GM18502 (cell line): ENCODE measurements at regions not wholly inside any gene's neighbourhood (a gene's known extent, or its start where the extent isn't known, plus 50 kb on each side); places are given as distances from the start of the nearest gene placed in this dataset.
A peak's percentile ranks its signal among the peaks of the same experiment; 100 is the strongest.
"Not testable (repeated sequence)": the region's sequence is repeated elsewhere in the genome, so short reads cannot be mapped to it uniquely, and the experiment has no call there.

Experiments
- ATAC-seq: cut with Tn5 transposase; IDR thresholded peaks from one replicate; pipeline ENCODE4 v1.9.1; 2021; ENCODE audit warnings: mild to moderate bottlenecking; ENCODE audit not compliant: unreplicated experiment, poor library complexity

DNA sequence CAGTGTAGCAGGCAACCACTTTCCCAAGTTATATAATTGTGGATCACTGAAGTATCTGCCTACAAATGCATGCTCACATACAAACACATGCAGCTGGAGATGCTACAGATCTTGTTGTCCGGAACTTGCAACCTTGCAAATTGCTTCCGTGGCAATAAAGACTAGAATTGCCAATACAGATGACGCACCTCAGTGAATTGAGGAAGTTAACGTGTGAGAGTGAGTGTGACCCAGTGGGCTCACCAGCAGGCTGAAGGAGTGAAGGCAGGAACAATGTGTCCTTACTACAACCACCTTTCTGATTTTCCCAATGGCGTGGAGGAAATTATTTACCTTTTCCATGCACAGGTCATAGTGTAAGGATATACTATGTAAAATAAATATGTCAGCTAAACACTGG lies 89.4 kb upstream of the GRIP1 start:
- ATAC-seq, result no peak

DNA sequence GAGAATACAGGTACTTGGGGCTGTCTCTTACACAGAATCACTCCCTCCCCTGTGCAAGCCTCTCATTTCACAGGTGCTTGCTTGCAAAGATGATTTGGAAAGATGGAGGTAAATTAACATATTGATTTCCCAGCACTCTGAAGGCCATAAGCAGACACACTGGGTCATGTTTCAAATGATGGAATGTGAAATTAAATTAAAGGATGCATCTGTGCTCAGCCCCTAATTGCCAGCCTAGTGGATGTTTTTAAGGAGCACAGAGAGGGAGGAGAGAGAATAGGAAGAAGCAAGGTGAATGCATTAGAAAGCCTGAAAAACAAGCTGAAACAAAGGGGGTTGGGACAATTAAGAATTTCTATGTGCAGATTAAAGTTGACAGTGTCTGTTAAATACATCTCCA lies 96.1 kb upstream of the GRIP1 start:
- no peak for ATAC-seq

DNA sequence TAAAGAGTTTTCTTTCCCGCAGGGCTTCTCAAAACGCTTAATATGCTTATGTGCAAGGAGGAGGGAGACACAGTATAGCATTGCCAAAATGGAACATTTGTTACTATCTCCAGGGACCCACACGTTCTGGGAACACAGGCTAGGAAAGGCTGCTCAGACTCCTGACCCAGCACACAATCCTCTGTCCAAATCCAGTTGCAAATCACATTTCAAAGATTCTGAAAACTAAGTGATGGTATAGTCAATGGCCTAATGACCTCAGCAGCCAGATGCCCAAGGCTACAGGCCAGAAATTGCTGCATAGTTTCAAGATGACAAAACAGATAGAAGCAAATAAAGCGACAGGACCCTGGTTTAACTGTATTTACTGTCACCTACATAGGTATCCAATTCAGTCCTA lies 97.0 kb upstream of the GRIP1 start:
- ATAC-seq, result no peak

DNA sequence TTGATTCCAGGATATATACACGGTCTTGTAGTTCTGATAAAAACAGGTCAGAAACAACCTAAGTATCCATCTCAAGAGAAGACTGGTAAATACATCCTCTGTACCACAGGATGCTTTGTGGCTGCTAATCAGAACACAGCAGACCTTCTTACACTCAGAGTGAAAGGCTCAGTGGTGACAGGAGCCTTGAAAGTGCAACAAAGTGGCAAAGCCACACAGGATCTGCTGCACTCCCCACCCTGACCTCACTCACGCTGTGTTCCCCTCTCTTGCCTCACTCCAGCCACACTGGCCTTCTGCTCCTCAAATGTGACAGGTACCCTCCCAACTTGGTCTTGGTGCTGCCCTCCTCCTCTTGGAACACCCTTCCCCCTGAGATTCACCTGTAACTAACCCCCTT lies 98.1 kb upstream of the GRIP1 start:
- ATAC-seq, result peak; percentile 99

DNA sequence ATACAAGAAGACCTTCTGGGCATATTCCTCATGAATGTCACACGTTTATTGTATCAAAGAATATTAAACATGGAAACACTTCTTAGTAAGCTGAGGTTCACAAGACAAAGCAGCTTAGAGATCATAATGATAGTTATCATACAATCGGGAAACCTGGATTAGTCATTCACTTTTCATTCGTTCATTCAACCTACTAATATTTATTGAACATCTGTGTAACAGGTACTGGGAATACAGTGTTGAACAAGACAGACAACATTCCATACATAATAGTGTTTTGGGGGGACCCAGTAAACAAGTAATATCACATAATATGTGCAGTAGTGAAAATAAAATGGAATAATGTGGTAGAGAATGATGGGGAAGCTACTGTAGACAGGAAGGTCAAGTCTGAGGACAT lies 100.6 kb upstream of the GRIP1 start:
- ATAC-seq, result no peak

DNA sequence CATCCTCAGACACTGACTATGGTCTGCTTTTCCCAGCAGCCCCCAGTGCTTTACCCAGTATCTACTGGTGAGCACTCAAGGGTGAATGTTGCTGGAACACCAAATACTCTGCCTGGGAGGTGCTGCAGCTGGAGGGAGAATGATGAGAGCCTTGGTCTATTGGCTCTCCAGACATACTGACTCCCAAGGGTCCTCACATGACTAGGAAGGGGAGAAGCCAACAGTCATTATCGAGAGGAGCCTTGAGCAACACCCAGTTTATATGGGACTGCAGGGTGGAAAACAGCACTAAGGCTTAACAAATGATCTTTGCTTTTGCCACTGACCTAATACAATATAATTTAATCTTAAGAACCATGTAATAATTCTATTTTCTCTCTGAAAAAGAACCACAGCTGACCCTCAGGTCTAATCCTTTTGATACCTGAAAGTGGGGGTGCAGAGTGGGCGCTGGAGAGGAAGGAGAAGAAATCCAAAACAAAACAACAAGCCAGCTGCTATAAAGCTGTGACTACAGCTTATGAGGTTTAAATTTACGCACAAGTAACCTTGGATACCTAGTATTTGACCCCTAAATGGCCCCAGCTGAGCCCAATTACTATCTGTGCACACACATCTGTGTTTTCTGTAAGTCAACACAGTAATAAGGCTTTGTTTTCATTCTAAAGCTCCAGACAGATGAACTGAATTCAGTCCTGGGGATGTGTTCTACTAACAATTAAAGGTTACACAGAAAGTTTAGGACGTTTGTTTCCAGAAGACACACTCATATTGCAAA lies 107.8 kb upstream of the GRIP1 start:
- ATAC-seq, result no peak

DNA sequence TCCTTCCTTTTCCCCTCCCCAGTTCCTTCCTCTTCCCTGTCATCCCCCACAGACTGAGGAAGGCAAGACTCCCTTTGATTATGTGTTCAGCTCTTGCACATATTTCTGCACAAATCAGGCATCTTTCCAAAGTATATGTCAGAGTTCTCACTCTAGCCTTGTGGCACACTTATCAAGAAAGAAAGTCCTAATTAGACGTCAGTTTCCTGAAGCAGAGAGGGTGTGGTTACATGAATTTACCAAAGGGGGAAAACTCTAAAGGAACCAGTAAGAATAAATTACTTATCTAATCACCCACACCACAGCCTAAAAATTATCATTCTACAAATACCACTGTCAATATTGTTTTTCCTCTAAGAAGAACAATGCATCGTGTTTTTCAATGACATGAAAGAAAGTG lies 120.7 kb upstream of the GRIP1 start:
- ATAC-seq, result no peak

DNA sequence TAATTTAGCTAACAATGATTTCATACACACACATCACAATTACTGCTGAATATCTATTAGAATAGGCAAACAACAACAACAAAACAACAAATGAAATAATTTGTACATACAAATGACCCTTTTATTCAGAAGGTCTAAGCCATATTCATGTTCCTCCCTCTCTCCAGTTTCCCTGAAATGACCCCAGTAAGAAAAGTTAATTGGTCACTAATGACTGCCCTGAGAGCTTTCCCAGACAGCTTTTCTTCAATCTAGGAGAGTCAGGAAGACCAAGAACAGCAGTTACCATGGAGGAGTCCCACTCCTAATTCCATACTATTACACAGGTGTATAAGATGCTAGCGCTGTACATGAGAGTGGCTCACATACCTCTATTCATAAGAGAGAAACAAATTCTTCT lies 121.2 kb upstream of the GRIP1 start:
- no peak for ATAC-seq

DNA sequence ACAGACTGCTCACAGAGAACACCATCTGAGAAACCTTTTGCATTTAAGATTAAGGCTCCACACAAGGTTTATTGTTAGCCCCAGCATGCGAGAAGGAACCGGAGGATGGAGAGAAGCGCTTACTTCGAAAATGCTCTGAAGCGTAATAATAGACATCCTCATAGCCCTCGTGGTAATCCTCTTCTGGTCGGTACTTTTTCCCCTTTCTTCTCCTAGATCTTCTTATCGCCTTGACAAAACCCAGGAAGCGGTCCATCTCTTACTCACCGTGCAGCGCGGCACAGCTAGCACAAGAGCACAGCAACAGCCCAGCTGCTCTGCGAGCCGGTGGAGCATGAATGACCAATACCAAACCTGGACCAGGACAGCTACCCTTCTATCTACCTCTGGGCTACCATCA lies 125.1 kb upstream of the GRIP1 start:
- no peak for ATAC-seq

DNA sequence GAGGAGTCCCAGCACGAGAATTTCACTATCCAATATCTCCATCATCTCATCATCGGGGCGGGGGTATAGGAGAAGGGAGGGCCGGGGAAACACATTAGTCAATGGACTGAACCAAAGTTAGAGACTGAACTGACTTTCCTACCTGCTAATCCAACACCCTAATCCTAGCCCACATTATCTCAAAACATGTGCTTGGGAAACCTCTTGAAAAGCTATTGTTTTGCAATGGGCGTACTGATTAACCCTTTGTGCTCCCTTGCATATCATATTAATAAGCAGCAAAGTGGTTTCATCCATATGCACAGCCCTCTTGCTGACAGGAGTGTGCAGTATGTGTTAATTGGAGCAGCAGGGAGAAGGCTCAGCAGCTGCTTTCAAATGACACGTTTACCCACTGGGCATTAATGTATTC lies 125.7 kb upstream of the GRIP1 start:
- ATAC-seq, result no peak

DNA sequence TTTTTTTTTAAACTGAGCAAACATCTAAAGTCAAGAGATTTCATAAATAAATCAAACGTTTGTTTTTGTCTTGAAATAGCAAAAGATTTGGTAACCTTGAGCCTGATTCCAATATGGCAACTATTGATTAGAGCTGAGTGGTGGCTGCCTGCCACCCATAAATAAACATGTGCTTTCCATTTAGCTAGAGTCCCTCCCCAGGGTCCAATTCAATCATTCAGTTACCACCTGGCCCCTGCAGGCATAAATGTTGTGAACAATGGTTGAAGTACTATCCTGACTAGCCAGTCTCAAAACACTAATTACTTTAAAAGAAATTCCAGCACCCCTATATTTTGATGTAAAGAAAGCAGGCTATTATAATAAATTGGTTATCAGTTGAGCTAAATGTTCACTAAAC lies 129.7 kb upstream of the GRIP1 start:
- no peak for ATAC-seq

DNA sequence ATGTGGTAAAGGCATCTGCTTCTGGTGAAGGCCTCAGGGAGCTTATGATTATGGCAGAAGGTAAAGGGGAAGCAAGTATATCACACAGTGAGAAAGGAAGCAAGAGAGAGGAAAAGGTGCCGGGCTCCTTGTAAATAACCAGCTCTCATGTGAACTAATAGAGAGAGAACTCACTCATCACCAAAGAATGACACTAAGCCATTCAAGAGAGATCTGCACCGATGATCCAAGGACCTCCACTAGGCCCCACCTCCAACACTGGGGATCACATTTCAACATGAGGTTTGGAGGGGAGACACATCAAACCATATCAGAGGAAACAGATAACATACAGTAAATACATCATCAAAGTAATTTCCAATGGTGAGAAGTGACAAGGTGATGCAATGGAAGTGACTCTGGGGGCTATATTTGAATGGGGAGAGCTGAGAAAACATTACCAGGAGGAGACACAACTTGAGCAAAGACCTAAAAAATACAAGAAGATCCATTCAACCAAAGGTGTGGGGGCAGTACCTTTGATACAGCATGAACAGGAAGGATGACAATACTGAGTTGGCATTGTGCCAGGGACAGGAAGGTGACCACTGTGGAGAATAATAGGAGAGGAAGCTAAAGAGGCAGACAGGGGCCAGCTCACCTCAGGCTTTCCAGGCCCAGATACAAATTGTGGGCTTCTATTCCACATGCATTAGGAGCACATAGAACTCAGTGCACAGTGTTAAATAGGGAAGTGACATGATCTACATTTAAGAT lies 134.4 kb upstream of the GRIP1 start:
- no peak for ATAC-seq

DNA sequence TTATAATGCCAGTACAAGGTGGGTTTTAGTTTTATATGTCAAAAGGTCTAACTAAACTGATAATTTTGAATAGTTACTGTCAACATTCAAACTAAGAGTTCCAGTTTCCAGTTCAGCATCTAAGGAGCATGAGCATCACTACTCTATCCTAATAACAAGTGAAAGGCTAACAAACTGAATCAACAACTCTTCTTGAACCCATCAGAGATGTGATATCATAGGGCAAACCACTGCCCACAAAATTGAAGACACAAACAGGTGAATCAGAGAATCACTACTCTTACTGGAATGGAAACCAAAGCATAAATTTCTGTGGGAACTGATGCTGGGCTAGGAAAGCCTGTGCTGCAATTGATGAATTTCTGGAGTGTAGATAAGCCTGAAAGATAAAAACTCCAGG lies 140.7 kb upstream of the GRIP1 start:
- ATAC-seq, result no peak

DNA sequence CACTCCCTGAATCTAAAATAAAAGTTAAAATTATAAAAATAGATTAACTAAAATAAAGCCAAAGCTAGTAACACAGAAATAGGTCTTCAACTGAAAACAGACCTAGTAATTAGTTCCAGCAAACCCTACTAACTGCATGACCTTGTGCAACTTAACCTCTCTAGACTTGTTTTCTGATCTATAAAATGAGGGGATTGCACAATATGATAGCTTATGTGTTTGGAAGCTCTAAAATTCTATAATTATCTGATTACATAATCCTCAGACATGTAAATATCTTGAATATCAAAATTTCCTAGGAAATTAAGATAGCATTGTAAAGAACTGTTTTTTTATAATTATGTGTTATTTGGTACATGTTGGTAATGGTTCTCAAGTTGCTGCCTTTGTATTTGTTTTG lies 144.1 kb upstream of the GRIP1 start:
- no peak for ATAC-seq

DNA sequence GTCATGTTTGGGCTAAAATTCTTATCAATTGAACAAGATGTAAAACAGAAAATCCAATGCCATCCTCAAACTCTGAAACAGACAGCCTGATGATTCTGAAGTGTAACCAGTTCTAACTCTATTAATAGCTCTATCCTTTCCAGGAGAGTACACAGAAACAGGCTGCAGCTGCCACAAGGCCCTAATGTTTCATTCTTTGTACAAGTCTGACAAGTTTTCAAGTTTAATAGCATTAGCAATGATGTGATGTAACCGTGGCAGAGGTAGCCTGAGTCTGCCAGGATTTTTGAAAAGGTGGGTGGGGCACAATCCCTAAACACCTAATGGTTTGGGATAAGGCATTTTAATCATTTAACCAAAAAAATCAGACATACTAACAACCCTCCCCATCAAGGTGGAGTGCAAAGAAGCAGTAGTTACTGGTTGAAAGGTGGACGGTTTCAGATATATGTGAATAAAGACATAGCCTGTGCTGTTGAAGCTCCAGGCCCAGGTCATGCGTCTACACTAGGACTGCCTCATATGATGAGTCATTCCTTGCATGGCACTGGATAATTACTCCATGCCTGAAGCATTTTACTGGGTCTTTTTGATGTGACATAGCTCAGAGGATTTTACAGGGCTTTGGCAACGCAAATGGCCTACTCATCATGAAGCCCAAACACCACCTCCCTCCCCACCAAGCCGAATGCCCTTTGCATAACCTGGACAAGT lies 145.1 kb upstream of the GRIP1 start:
- no peak for ATAC-seq

DNA sequence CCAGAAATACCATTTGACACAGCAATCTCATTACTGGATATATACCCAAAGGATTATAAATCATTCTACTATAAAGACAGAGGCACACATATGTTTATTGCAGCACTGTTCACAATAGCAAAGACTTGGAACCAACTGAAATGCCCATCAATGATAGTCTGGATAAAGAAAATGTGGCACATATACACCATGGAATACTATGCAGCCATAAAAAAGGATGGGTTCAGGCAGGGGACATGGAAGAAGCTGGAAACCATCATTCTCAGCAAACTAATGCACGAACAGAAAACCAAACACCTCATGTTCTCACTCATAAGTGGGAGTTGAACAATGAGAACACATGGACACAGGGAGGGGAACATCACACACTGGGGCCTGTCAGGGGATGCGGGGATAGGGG lies 147.0 kb upstream of the GRIP1 start:
- not testable (repeated sequence) for ATAC-seq

DNA sequence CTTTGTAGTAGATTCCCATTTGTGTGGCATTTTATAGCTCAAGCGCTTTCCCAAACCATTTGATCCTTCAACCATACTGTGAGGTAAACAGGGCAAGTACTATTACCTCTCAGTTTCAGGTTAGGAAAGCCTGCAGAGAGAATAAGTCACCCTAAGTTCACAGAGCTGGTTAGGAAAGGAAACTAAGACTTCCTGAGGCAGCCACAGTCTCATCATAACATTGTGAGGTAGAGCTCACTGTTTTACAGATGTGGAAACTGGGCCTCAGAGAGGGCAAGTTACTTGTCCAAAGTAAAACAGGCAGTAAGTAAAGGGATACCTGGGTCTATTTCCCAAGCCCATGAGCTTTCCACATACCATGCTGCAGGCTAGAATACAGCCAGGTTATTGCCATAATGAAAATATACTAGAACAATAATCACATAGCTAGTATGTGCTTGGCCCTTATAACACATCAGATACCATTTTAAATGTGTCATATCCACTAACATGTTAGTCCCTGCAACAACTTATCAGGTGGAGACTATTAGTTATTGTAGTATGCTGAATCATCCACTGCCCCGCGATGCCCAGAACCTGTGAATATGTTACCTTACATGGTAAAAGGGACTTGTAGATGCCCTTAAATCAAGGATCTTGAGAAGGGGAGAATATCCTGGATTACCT lies 150.9 kb upstream of the GRIP1 start:
- no peak for ATAC-seq

DNA sequence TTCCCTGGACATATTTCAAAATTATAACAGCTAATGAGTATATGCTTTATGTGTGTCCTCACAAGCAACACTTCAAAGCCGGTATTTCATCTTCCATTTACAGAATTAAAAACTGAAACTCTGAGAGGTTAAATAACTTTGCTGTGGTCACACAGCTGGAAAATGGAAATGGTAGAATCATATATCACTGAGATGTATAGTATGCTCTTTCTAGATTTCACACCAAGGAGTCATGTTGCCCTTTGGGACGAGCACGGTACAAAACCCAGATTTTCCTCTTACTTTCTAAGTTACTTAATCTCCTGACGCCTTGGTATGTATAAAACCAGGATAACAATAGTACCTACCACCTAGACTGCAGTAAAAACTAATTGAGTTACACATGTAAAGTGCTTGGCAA lies 152.6 kb upstream of the GRIP1 start:
- no peak for ATAC-seq

DNA sequence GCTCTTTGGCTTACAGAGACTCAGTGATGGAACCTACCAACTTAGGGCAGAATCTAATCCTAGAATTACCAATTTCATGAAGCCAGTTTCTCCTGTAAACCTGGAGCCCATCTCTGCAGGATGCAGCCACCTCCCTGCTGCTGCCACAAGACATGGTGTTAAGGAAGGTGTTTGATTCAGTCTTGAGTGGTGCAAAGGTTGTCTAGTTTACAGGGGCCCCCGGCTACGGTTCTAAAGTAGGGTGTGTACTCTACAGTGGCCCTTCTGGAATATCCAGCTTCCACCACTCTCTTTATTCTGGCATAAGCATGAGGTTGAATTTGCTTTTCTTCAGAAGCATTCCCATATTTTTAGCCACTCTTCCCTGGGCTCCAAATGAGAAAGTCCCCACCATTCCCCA lies 154.1 kb upstream of the GRIP1 start:
- no peak for ATAC-seq

DNA sequence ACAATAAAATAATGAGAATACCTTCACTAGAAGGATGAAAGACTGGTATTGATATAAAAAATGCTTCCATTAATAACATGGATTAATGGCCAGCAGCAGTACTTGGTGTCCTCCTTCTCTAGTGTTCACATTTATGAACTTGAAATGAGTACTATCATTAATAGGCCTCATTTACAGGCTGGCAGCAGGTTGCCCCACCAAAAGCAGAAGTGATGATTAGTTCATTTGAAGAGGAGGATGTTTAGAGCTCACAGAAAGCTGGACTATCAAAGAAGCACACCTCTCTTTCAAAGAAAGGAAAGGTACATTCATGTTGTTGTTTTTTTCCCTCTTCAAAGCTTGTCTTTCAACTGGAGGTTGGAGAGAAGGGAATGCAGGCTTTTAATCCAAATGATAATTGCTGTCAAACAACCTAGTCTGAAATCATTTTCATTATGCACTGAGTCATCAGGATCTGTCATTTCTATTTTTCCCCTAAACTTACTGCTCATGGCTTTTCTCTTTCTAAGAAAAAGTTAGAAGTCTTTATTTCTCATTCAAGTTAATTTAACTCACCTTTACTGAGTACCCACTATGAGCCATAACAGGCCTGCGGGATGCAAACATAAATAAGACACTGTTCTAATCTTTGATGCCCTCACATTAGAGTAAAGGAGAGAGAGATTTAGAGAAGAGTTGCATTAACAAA lies 157.9 kb upstream of the GRIP1 start:
- no peak for ATAC-seq
